Pons (tissue), 1 donor: ENCODE measurements at regions not wholly inside any gene's neighbourhood (a gene's known extent, or its start where the extent isn't known, plus 50 kb on each side); places are given as distances from the start of the nearest gene placed in this dataset.
"Not testable (repeated sequence)": the region's sequence is repeated elsewhere in the genome, so short reads cannot be mapped to it uniquely, and the experiment has no call there.

Source experiments
- DNase-seq: peaks from one replicate; pipeline ENCODE4 v3.0.0-alpha.2; 2016; ENCODE audit warnings: low spot score

DNA sequence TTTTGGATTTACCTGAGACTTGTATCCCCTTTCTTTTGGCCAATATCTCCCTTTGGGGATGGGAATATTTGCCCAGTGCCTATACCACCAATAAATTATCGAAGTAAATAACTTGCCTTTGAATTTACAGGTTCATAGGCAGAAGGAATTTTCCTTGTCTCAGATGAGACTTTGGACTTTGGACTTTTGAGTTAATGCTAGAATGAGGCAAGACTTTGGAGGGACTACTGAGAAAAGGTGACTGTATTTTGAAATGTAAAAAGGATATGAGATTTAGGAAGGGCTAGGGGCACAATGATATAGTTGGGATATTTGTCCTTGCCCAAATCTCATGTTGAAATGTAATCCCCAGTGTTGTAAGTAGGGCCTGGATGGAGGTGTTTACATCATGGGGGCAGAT, 384.5 kb upstream of the GHITM start:
- DNase-seq: no peak

DNA sequence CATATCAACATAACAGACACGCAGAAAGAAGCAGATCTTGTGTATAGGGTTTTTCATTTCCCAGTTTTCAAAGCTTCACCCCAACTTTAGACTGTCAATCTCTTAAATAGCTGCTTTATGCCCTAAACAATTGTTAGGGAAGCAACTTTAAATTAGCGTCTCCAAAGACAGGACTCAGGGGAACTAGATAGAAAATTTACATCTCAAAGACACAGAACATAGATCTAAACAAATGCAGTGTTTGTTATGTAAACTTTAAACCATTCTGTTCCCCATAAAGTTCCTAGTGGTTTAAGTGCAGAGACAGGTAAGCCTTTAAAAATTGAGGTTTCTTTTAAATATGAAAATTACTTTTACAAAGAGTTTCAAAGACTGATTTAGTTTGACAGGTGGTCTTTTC, 379.2 kb upstream of the GHITM start:
- DNase-seq: no peak

DNA sequence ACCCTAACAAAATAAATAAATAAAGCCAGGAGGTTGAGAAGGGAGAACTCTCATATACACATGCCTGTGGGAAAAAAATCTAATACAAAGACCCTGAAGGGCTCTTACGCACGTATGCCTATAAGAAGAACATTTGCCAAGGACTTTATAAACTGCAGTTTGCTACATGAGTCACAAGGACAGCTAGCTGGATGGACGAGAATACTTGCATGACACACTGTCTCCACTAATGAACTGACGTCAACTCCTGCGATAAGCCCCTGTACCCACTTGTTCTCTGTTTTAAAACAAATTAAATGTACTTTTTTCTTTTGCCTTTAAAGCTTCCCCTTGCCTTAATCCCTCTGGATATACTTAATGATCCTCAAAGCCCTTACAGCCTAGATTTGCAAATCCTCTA, 374.6 kb upstream of the GHITM start:
- no peak for DNase-seq

DNA sequence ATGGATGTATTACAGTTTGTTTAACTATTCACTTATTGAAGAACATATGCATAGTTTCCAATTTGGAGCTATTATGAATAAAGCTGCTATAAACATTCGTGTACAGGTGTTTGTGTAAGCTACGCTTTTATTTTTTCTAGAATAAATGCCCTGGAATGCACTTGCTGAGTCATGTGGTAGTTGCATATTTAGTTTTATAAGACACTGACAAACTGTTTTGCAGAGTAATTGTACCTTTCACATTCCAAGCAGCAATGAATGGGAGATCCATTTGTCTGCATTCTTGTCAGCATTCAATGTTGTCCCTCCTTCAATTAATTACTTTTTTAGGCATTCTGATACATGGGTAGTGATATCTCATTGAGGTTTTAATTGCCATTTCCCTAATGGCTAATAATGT, 373.6 kb upstream of the GHITM start:
- no peak for DNase-seq

DNA sequence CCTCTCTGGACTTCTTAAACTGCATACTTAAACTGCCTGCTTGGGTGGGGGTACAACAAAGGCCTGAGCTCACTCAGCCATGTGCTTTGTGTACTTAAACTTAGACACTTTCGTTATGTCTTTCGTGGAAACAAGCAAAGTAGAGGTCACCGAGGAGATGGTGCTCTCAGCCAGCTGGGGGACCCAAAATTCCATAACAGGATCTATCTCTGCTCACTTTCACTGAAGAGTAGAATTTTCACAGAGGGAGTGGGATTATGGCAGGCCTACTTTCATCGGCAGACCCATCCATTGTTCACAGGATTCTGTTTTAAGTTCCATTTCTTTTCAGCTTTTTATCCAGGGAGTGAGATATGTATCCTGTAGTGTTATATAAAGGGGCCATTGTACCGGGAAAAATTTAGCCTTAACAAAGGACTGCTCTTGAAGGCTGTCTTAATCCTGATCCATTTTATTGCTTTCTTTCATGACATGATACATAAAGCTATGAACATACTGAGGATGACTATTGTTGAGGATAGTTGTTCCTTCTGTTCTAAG, 370.0 kb upstream of the GHITM start:
- no peak for DNase-seq

DNA sequence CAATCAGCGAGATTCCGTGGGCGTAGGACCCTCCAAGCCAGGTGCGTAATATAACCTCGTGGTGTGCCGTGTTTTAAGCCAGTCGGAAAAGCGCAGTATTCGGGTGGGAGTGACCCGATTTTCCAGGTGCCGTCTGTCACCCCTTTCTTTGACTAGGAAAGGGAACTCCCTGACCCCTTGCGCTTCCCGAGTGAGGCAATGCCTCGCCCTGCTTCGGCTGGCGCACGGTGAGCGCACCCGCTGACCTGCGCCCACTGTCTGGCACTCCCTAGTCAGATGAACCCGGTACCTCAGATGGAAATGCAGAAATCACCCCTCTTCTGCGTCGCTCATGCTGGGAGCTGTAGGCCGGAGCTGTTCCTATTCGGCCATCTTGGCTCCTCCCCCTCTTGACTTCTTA, 352.6 kb upstream of the GHITM start:
- DNase-seq: not testable (repeated sequence)

DNA sequence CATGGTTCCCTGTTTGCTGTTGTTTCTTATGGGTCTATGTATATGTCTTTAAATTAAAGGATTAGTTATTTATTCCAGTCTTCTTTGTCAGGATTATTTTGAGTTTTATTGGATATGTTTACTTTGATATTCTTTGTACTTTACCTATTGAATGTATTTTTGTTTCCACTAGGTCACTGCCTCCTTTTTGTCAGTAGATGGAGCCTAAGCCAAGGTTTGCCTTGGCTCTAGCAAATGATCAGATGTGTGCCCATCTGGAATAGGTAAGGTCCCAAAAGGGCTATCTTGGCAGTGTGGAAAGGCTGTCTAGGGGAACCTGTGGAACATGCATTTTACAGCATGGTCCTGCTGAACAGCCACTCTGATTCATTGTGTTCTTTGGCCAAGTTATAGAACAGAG, 337.3 kb upstream of the GHITM start:
- no peak for DNase-seq

DNA sequence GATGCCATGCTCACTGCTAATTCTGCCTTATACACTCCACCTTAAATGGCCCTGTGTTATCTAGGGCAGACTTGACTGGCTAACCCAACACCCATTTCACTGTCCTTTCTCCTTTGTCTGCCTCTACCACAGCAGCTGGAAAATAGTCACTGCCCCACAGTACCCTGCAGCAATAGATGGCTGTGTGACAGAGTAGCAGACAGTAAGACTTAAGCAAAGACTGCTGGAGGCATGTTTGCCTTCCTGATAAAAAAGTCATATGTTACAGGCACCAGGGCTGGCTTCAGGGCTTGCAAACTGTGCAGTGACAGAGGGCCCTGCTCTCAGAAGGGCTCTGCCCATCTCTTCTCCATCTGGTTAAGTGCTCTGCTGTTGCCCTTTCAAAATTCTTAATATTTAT, 332.6 kb upstream of the GHITM start:
- no peak for DNase-seq

DNA sequence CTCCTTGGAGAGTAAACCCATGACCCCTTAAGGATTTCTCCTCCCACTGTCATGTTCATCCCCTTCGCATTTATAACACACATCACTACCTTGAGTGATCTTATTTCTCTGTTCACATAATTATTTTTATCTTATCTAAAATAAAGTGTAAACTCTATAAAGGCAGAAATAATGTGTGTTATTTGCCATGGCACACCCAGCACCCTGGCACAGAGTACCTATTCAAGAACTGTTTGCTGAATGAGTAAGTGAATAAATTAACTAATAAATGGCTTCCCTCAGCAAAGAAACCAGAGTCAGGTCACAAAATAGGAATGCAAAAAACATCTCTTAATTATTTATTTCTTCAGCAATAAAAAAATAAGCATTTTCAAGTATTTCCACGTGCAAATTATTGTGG, 330.3 kb upstream of the GHITM start:
- no peak for DNase-seq

DNA sequence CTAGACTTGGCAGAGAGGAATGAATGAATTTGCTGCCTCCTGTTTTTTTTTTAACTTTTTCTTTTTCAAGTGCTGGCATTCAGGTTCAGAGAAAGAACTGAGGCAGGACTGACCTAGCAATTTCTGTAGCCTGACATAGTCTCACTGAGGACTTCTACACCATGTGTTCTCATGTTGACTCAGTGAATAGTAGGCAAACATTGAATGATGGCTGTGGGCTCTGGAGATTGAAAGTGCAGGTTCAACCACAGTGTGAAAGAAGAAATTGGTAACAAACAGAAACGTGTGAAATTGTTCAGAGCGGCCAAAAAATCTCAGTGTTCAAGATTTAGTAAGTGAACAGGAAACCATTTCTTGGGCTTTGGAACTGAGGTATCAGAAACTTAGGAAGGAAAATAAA, 322.4 kb upstream of the GHITM start:
- no peak for DNase-seq

DNA sequence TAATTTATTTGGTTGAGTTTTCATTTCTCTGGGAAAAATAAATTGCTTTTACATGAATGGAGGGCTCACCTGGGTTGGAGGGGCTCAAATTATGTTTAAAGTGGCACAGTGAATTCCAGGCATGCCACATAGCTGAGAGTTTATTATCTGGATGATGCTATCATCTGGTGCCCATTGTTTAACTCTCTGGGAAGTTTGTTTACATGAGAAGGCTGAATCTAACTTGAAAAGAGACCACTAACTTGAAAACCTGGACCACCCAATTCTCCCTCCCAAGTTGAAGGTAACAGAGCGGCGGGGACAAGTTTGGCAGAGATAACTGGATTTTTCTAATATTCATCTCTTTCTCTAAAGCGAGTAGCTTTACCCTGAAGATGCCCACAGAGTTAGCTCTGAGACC, 321.5 kb upstream of the GHITM start:
- DNase-seq: no peak

DNA sequence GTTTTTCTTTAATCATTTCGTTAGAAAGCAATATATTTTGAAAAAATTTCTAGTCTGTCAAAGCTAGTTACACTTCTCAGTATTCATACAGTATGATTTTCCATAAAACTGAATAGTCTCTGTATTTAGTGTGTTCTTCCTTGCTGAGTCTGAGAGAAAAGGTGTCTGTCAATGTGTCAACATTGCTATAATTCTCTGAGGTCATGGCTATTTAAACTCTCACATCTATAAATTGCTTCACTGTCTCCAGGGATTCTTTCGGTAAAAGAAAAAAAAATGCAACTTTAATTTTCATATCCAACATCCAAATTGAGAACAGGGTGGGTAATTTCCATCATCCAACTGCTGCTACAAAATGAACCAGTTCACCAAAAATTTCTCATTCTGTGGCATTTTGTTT, 319.7 kb upstream of the GHITM start:
- no peak for DNase-seq

DNA sequence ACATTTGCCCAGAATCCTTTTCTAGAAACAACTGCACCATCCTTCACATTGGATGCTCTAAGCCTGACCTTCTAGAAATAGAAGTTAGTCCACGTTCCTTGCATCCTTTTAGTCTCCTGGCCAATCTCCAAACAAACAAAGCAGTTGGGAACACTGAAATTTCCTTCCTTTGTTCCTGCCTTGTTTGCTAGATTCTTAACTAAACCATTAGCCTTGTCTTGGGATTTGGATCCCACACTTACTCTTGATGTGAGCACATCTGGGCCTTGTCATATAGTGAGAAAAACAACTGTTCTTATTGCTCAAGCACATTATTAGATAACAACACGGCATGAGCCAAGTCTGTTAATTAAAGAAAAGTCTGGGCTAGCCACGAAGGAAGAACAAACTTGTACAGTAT, 319.3 kb upstream of the GHITM start:
- no peak for DNase-seq

DNA sequence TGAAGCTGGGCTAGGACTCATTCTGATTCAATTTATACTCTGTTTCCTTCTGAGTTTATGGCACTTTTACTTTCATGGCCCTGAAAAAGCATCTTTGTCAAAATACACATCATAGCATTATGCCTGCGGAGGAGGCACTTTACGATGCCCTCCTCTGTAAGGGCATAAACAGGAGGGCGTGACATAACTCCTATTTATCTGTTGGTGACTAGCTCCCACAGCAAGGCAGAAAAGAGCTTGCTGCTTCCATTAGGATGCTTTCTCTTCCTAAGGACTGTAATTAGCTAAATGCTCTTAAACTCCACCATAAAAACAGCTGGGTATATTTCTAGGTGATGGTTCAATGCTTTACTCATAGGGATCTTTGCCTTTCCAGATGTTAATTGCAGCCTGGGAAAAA, 315.2 kb upstream of the GHITM start:
- no peak for DNase-seq

DNA sequence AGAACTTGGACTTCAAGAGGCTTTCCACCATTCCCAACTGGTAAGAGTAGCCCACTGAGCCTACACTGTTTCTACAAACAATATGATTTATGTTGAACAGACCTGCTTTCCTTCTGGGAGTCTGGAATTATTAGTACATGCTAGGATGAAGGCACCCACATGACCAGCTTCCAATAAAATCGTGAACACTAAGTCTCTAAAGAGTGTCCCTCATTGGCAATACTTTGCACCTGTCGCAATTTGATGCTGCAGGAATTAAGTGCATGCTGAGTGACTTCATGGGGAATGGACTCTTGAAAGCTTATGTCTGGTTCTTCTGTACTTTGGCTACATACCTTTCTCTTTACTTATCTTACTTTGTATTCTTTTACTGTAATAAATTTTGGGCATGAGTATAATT, 305.2 kb upstream of the GHITM start:
- no peak for DNase-seq

DNA sequence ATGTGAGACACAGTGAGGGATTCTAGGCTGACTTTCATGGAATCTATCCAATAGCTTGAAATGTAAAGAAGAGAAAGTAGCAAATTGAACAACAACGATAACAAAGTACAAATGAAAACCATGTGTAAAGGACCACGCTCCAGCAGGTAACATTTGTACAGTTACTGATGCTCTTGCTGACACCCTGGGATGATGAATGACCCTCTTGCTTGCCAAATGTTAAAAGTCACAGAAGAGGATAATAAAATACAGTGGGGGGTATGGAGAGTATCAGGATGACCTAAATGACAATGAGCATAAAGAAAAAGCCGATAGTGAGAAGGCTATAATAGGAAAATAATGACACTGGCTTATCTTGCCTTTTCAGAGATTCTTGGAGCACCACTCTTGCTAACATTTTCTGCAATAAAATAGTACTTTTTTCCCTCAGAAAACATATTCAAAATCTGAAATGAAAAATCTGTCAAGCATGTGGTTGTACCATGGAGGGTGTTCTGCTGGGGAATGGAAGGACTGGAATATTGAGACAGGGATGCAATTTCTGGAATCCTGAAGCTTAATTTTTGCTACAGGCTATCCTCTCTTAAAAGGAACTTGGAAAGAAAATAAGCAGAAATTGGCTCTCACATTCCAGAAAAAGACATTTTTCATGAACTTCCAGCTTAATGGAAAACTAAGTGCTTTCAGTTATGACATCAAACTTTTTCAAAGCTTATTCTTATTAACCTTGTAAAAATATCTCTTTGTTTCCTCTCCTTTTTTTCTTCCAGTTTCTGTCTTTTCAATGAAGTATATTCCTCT, 303.2 kb upstream of the GHITM start:
- no peak for DNase-seq

DNA sequence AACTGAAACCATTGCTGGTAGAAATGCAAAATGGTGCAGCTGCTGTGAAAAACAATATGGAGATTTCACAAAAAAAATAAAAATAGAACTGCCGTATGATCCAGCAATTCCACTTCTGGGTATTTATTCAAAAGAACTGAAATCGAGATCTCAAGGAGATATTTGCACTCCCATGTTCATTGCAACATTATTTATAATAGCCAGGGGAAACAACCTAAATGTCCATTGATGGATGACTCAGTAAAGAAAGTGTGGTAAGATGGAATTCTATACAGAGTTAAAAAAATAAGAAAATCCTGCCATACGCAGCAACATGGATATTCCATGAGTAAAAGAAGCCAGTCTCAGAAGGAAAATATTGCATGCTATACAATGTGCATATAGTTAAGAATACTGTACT, 290.6 kb upstream of the GHITM start:
- DNase-seq: no peak

DNA sequence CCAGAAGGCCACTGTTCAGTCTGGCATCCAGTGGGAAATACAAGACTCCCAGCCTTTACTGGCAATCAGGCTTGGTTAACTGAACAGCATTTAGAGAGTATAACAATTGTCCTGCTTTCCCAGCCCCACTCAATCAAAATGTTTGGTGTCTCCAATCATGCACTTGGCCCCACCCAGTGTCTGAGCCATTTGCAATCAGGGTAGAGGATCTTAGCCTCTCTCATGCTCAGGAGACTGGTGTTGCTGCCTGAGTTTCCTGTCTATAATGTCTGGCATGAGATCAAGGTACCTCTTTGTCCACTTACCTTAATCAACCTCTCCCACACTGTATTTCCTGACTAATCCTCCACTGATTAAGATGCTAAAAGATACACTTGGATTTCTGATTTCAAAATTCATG, 290.2 kb upstream of the GHITM start:
- no peak for DNase-seq

DNA sequence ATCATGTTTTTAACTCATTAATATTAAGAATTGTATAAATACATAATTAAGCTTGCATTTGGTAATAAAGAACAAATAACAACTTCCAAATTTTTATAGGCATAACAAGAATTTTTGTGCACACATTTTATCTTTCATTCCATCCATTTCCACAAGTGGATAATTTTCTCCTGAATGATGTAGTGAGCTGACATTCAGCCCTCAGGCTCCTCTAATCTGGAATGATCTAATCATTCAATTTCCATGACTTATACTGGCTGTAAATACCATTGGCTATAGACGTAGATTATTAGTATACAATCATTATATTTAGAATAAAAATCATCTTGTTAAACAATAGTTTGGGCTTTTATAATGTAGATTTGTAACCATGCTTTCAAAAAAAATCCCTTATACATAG, 287.2 kb upstream of the GHITM start:
- DNase-seq: no peak

DNA sequence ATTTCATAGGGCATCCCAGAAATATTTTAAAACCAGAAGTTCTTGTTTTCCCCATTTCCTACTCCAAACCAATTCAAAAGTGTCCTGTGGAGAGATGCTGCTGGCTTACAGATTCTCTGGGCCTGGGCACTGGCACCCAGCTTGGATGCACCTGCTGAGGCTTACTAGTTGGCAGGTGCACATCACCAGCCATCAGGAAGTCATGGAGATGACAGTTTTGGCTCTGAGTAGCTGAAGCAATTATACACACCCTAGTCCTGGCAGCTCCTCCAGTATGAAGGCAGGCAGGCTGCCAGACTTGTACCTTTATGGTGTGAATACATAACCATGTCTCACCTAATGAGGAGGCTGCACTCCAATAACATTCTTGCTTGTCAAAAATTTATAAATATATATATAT, 276.6 kb upstream of the GHITM start:
- no peak for DNase-seq

DNA sequence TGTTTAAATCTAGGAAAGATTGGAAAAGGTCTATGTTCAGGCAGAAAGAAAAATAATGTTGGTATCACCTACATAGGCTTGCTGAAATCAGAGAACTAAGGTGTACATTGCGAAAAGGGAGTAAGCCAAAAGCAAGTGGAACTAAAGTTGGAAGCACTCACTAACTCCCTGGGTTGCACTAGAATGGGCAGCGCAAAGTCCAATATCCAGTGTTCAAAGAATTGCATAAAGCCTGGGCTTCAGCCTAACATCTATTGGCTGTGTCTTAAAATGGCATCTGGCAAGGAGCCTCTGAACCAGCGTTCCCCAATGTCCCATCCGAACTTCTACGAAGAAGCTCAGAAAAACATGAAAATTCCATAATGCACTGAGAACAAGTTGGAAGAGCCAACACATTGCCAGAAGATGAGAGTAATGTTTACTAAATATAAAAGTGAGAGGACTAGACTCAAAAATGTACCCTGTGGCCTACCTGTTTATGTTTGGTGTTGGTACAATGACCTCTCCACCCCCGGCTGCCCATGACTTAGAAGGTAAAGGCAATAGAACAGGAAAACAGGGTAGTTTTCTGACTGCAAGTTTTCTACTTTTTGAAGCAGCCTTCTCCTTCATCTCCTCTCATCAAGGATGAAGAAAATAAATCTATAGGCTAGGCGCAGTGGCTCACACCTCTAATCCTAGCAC, 275.9 kb upstream of the GHITM start:
- no peak for DNase-seq

DNA sequence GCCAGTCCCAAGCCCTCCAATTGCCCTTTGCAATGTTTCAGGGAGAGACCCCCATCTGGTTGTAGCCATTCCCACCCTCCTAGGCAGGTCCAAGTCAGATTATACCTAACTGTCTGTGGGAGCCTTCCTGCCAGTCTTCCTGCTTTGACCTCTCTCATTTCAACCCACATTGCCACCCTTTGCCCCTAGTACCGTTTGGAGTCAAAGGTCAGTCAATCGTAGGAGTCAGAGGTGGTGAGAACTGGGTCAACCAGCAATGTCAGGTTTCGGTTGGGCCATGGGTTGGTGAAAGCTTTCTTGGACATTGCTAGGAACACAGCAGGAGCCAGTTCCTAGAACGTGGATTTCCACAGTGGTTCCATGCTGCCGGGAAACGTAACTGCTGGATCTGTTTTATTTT, 269.4 kb upstream of the GHITM start:
- DNase-seq: no peak

DNA sequence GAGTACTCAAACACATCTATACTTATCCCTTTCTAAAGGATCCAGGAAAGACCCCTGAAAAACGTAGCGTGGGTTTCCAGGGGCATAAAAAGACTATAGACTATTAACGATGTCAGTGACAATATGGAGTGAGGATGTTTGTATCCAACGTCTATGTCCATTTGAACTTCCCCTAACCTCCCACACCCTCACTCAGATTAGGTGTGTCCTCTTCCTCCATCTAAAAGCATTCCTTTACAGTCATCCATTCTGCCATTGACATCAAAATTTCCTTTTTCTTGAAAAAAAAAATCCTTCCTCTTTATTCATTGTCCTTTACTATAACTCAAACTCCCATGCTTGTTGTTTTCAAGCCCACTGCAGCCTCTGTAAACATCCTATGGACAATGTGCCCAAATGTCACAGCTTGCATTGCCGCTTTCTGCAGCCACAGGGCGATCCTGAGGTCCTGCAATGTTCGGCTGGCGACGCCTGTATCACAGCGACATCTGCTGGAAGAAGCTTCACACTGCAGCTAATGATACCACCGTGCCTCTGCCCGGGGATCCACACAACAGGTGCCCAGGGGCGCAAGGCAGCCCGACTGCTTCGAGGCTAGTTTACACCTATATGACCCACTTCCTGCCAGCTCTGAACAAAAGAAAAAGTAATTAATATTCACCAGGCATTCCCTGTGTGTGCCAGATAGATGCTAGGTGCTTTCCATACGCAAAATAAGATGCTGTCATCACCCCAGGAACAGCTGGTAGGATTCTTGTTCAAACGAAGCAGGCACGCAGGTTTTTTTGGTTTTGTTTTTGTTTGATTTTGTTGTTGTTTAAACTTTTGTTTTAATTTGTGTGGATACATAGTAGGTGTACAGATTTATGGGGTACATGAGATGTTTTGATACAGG, 267.9 kb upstream of the GHITM start:
- peak; percentile 78 for DNase-seq
